K562 (cell line): ENCODE measurements at regions not wholly inside any gene's neighbourhood (a gene's known extent, or its start where the extent isn't known, plus 50 kb on each side); places are given as distances from the start of the nearest gene placed in this dataset.

Experiments
- CHD2 ChIP-seq: IDR thresholded peaks from 2 replicates; pipeline ENCODE4 v1.6.1; 2011; ENCODE audit warnings: low read depth, low read length
- ZNF24 ChIP-seq: fragments of 450-650 bp; IDR thresholded peaks from 2 replicates; pipeline ENCODE4 v1.6.1; 2016
- TF ChIP-seq, protein P1 (sequence below): fragments of 450-650 bp; formaldehyde crosslinking; IDR thresholded peaks from 2 replicates; pipeline ENCODE4 v1.4.0; 2022; ENCODE audit warnings: missing genetic modification characterization
- TF ChIP-seq, protein P2 (sequence below): fragments of 450-650 bp; formaldehyde crosslinking; IDR thresholded peaks from 2 replicates; pipeline ENCODE4 v1.4.0; 2022; ENCODE audit warnings: mild to moderate bottlenecking, moderate library complexity
- TF ChIP-seq, protein P3 (sequence below), 3 experiments: IDR thresholded peaks in 2 of 3; conservative IDR thresholded peaks in 1 of 3; 2 replicates each; pipeline ENCODE4 v1.5.1; 2011 to 2012; ENCODE audit warnings: low read length in 3 of 3, mild to moderate bottlenecking in 3 of 3, control low read depth in 2 of 3, improper control_type of control experiment in 1 of 3, inconsistent platforms in 1 of 3, low read depth in 1 of 3, mixed read lengths in 1 of 3, moderate library complexity in 1 of 3; ENCODE audit not compliant: insufficient read depth in 2 of 3

DNA sequence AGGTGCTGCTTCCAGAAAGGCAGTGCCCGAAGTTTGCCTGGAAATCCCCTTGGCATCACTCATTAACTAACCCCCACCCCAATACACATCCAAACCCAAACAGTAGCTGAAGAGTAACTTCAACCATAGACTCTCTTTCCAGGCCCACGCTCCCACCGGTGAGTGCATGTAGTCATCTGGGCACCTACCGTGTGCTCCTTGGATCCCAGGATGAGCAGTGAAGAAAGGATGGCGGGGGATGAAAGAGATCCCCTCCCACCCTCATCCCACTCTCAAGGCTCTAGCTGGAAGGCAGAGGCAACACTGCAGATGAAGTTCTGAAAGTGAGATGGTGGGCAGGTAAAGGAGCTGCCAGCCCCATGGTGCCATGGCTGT is 305.0 kb downstream of the SOX9 start:
- no peak for TF ChIP-seq CHD2
- TF ChIP-seq, protein P1, sequence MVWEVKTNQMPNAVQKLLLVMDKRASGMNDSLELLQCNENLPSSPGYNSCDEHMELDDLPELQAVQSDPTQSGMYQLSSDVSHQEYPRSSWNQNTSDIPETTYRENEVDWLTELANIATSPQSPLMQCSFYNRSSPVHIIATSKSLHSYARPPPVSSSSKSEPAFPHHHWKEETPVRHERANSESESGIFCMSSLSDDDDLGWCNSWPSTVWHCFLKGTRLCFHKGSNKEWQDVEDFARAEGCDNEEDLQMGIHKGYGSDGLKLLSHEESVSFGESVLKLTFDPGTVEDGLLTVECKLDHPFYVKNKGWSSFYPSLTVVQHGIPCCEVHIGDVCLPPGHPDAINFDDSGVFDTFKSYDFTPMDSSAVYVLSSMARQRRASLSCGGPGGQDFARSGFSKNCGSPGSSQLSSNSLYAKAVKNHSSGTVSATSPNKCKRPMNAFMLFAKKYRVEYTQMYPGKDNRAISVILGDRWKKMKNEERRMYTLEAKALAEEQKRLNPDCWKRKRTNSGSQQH (CRISPR knock-in tag), result no peak
- TF ChIP-seq, protein P2, sequence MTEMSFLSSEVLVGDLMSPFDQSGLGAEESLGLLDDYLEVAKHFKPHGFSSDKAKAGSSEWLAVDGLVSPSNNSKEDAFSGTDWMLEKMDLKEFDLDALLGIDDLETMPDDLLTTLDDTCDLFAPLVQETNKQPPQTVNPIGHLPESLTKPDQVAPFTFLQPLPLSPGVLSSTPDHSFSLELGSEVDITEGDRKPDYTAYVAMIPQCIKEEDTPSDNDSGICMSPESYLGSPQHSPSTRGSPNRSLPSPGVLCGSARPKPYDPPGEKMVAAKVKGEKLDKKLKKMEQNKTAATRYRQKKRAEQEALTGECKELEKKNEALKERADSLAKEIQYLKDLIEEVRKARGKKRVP, result no peak
- TF ChIP-seq, protein P3, sequence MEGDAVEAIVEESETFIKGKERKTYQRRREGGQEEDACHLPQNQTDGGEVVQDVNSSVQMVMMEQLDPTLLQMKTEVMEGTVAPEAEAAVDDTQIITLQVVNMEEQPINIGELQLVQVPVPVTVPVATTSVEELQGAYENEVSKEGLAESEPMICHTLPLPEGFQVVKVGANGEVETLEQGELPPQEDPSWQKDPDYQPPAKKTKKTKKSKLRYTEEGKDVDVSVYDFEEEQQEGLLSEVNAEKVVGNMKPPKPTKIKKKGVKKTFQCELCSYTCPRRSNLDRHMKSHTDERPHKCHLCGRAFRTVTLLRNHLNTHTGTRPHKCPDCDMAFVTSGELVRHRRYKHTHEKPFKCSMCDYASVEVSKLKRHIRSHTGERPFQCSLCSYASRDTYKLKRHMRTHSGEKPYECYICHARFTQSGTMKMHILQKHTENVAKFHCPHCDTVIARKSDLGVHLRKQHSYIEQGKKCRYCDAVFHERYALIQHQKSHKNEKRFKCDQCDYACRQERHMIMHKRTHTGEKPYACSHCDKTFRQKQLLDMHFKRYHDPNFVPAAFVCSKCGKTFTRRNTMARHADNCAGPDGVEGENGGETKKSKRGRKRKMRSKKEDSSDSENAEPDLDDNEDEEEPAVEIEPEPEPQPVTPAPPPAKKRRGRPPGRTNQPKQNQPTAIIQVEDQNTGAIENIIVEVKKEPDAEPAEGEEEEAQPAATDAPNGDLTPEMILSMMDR (IDR thresholded peaks at IDR 0.05 in 2 of 3, conservative IDR thresholded peaks at IDR 0.05 in 1 of 3; ENCODE audit: insufficient read depth in 2 of 3, low read depth in 1 of 3, low read length in 3 of 3), result no peak
- no peak for TF ChIP-seq ZNF24
